Uterus (tissue), 3 donors: ENCODE measurements at regions not wholly inside any gene's neighbourhood (a gene's known extent, or its start where the extent isn't known, plus 50 kb on each side); places are given as distances from the start of the nearest gene placed in this dataset.
A peak's percentile ranks its signal among the peaks of the same experiment; 100 is the strongest.

Experiments
- DNase-seq, 2 donors: peaks; one replicate each; pipeline ENCODE4 v3.0.0-alpha.2; 2019 to 2020
- H3K27ac ChIP-seq, 2 donors: fragments of 200-600 bp; sonication (generic); 1 replicate in 1 of 2; 2 replicates in 1 of 2; pipeline ENCODE4 v1.5.1; 2016 to 2018
- H3K27me3 ChIP-seq, 2 donors: fragments of 200-600 bp; sonication (generic); one replicate each; pipeline ENCODE4 v1.5.1; 2018 to 2019; ENCODE audit warnings: control low read depth in 1 of 2
- H3K36me3 ChIP-seq, 2 donors: fragments of 200-600 bp; sonication (generic); one replicate each; pipeline ENCODE4 v1.5.1; 2019; ENCODE audit warnings: control low read depth in 1 of 2
- H3K4me1 ChIP-seq, 2 donors: fragments of 200-600 bp; sonication (generic); one replicate each; pipeline ENCODE4 v1.5.1; 2018 to 2019; ENCODE audit warnings: control low read depth in 1 of 2
- H3K4me3 ChIP-seq, 2 donors: fragments of 200-600 bp; sonication (generic); 1 replicate in 1 of 2; 2 replicates in 1 of 2; pipeline ENCODE4 v1.5.1; 2018 to 2019; ENCODE audit warnings: mild to moderate bottlenecking in 1 of 2
- H3K9me3 ChIP-seq, 2 donors: fragments of 200-600 bp; sonication (generic); one replicate each; pipeline ENCODE4 v1.5.1; 2019; ENCODE audit warnings: control low read depth in 1 of 2
- CTCF ChIP-seq, 4 experiments: fragments of 200-600 bp in 2 of 4; fragments of 450-650 bp in 2 of 4; sonication (generic) in 2 of 4; IDR thresholded peaks; one replicate each; pipeline ENCODE4 v1.5.1; 2016 to 2019; ENCODE audit warnings: antibody characterized with exemption in 4 of 4, mild to moderate bottlenecking in 2 of 4, moderate library complexity in 1 of 4
- POLR2A ChIP-seq, 2 donors: fragments of 450-650 bp; IDR thresholded peaks; one replicate each; pipeline ENCODE4 v1.6.1; 2016; ENCODE audit warnings: antibody characterized with exemption in 2 of 2, mild to moderate bottlenecking in 1 of 2, moderate library complexity in 1 of 2
- intact Hi-C: fragments of 100-400 bp; cut with DNase I; formaldehyde crosslinking; loops from one replicate; pipeline ENCODE4 v1.15.1; 2023; ENCODE audit warnings: low total_unique reads
- donor health status: DM: yes; HTN: yes; CAD: no.

GRCh38 chrX:34809096-34809495 lies 133.5 kb upstream of the FAM47B start:
- Histone ChIP-seq H3K9me3 (no peaks in the 10 kb centered on the region), H3K36me3 (no peaks in the 10 kb centered on the region), H3K27me3 (no peaks in the 10 kb centered on the region), H3K4me3 (no peak overlapping the region), H3K4me1 (no peaks in the 10 kb centered on the region), H3K27ac (no peak overlapping the region)
- intact Hi-C loops: no loop called here
- no peak for DNase-seq
- TF ChIP-seq CTCF (IDR thresholded peaks at IDR 0.05) (no peak), POLR2A (IDR thresholded peaks at IDR 0.05) (no peak)

GRCh38 chrX:34810364-34810763 lies 132.2 kb upstream of the FAM47B start:
- DNase-seq: no peak
- TF ChIP-seq CTCF (IDR thresholded peaks at IDR 0.05): no peak
- no peak for TF ChIP-seq POLR2A (IDR thresholded peaks at IDR 0.05)
- H3K4me3 ChIP-seq: no peak overlapping the region
- no peaks in the 10 kb centered on the region for H3K27me3 ChIP-seq
- H3K27ac ChIP-seq: peak overlapping the region in 1 of 2 donors; percentile 10
- no peaks in the 10 kb centered on the region for H3K9me3 ChIP-seq
- intact Hi-C loops: no loop called here
- no peaks in the 10 kb centered on the region for H3K4me1 ChIP-seq
- no peaks in the 10 kb centered on the region for H3K36me3 ChIP-seq

GRCh38 chrX:34810916-34811315 lies 131.7 kb upstream of the FAM47B start:
- Histone ChIP-seq H3K27ac (peak overlapping the region in 1 of 2 donors; percentile 10), H3K36me3 (no peaks in the 10 kb centered on the region), H3K4me3 (no peak overlapping the region), H3K27me3 (no peaks in the 10 kb centered on the region), H3K4me1 (no peaks in the 10 kb centered on the region), H3K9me3 (no peaks in the 10 kb centered on the region)
- intact Hi-C loops: no loop called here
- TF ChIP-seq POLR2A (IDR thresholded peaks at IDR 0.05) (no peak), CTCF (IDR thresholded peaks at IDR 0.05) (no peak)
- no peak for DNase-seq

GRCh38 chrX:34813618-34814017 lies 129.0 kb upstream of the FAM47B start:
- Histone ChIP-seq H3K27me3 (no peaks in the 10 kb centered on the region), H3K4me3 (no peak overlapping the region), H3K36me3 (no peaks in the 10 kb centered on the region), H3K9me3 (no peaks in the 10 kb centered on the region), H3K27ac (no peak overlapping the region), H3K4me1 (no peaks in the 10 kb centered on the region)
- no peak for TF ChIP-seq CTCF (IDR thresholded peaks at IDR 0.05)
- TF ChIP-seq POLR2A (IDR thresholded peaks at IDR 0.05): no peak
- intact Hi-C loops: no loop called here
- no peak for DNase-seq

- TF ChIP-seq CTCF (IDR thresholded peaks at IDR 0.05) (no peak), POLR2A (IDR thresholded peaks at IDR 0.05) (no peak)
These were observed 115.6 kb upstream of the FAM47B start for GRCh38 chrX:34826964-34827363.

More at GRCh38 chrX:34826964-34827363, 115.6 kb upstream of the FAM47B start:
- no peaks in the 10 kb centered on the region for H3K9me3 ChIP-seq
- DNase-seq: no peak
- H3K4me3 ChIP-seq: no peak overlapping the region
- H3K4me1 ChIP-seq: no peaks in the 10 kb centered on the region
- no peaks in the 10 kb centered on the region for H3K36me3 ChIP-seq
- H3K27me3 ChIP-seq: no peaks in the 10 kb centered on the region
- intact Hi-C loops: no loop called here
- H3K27ac ChIP-seq: no peak overlapping the region
